C4-2B (cell line): ENCODE measurements at regions not wholly inside any gene's neighbourhood (a gene's known extent, or its start where the extent isn't known, plus 50 kb on each side); places are given as distances from the start of the nearest gene placed in this dataset.

Experiments used
- ZFX ChIP-seq: fragments of 450-650 bp; IDR thresholded peaks from 2 replicates; pipeline ENCODE4 v1.6.1; 2017
- TF ChIP-seq, protein P1 (sequence below): fragments of 450-650 bp; conservative IDR thresholded peaks from 2 replicates; pipeline ENCODE4 v1.5.1; 2017; ENCODE audit warnings: mild to moderate bottlenecking

DNA sequence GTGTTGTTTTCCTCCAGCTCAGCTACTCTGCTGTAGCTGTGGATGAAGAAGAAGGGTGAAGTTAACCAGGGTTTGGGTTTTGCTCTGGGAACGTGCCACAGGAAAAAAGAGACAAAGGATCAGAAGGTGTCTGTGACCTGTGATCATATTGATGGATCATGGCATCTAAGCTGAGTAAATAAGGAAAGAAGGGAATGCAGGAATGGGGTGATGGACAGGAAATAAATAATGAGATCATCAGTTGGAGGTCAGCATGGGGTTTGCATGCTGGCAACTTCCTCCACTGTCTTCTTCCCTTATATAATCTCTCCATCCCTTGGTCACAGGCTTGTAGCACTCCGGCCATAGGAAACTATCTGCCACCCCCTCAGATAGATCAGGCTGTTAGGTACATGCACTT, 430.3 kb upstream of the PDE3A start:
- TF ChIP-seq, protein P1, sequence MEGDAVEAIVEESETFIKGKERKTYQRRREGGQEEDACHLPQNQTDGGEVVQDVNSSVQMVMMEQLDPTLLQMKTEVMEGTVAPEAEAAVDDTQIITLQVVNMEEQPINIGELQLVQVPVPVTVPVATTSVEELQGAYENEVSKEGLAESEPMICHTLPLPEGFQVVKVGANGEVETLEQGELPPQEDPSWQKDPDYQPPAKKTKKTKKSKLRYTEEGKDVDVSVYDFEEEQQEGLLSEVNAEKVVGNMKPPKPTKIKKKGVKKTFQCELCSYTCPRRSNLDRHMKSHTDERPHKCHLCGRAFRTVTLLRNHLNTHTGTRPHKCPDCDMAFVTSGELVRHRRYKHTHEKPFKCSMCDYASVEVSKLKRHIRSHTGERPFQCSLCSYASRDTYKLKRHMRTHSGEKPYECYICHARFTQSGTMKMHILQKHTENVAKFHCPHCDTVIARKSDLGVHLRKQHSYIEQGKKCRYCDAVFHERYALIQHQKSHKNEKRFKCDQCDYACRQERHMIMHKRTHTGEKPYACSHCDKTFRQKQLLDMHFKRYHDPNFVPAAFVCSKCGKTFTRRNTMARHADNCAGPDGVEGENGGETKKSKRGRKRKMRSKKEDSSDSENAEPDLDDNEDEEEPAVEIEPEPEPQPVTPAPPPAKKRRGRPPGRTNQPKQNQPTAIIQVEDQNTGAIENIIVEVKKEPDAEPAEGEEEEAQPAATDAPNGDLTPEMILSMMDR: no peak
- no peak for TF ChIP-seq ZFX
